ENCODE measurements at regions not wholly inside any gene's neighbourhood (a gene's known extent, or its start where the extent isn't known, plus 50 kb on each side); places are given as distances from the start of the nearest gene placed in this dataset.
"Not testable (repeated sequence)": the region's sequence is repeated elsewhere in the genome, so short reads cannot be mapped to it uniquely, and the experiment has no call there.

DNA sequence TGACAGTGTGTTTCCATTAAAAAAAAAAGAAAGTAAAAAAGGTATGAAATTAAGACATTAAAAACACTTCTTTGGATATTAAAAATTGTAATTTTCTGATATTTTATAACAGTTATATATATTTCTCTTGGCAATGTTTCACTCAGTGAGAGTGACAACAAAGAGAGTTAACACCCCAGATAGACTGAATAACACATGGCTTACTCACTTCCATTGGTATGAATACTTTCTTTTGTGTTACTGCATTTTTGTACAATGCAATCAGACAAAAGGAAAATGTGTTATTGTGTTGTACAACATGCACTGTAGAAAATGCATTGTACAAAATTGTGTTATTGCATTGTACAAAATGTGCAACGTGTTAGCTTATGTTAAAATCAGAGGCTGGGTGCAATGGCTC lies 676.6 kb upstream of the AMELY start:
- POLR2A ChIA-PET; H3K9me3 Mint-ChIP-seq; H3K4me1 Mint-ChIP-seq; ATAC-seq (ENCODE audit: low read depth); H3K36me3 Mint-ChIP-seq; H3K27me3 Mint-ChIP-seq; H3K27ac Mint-ChIP-seq; H3K4me3 Mint-ChIP-seq; DNase-seq: not testable (repeated sequence)

DNA sequence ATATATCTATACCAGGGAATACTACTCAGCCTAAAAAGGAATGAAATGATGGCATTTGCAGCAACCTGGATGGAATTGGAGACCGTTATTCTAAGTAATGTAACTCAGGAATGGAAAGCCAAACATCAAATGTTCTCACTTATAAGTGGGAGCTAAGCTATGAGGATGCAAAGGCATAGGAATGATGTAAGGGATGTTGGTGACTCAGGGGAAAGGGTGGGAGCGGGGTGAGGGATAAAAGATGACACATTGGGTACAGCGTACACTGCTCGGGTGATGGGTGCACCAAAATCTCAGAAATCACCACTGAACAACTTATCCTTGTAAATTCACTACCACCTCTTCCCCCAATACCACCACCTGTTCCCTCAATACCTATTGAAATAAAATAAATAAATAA lies 651.0 kb upstream of the AMELY start:
- H3K27me3 Mint-ChIP-seq, result no peaks in the 10 kb centered on the region
- no peak overlapping the region for H3K27ac Mint-ChIP-seq
- no peak overlapping the region for H3K4me3 Mint-ChIP-seq
- POLR2A ChIA-PET, result no interaction called here
- DNase-seq, result no peak
- no peaks in the 10 kb centered on the region for H3K36me3 Mint-ChIP-seq
- no peak for ATAC-seq (ENCODE audit: low read depth)
- H3K9me3 Mint-ChIP-seq, result no peaks in the 10 kb centered on the region
- H3K4me1 Mint-ChIP-seq, result no peaks in the 10 kb centered on the region

DNA sequence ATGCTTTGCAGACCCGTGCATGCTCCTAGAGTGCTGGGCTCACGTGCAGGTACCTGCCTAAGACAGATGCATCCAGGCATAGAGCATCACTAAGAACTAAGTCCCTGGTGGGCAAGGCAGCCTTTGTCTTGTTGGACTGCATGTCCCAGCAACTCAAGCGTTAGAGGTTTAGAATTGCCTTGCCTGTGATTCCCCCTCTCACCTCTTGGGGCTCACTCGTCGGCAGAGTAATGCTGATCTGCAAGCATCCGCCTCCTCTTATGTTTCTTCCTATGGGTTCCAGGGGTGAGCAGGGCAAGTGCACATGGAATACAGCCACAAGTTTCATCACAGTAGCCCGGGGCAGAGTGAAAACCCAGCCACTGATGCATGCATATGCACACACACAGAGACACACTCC lies 646.1 kb upstream of the AMELY start:
- no peak for DNase-seq
- POLR2A ChIA-PET, result no interaction called here
- Mint-ChIP-seq H3K36me3 (no peaks in the 10 kb centered on the region), H3K27me3 (no peaks in the 10 kb centered on the region), H3K9me3 (no peaks in the 10 kb centered on the region), H3K4me3 (no peak overlapping the region), H3K27ac (no peak overlapping the region), H3K4me1 (no peaks in the 10 kb centered on the region)
- no peak for ATAC-seq (ENCODE audit: low read depth)

DNA sequence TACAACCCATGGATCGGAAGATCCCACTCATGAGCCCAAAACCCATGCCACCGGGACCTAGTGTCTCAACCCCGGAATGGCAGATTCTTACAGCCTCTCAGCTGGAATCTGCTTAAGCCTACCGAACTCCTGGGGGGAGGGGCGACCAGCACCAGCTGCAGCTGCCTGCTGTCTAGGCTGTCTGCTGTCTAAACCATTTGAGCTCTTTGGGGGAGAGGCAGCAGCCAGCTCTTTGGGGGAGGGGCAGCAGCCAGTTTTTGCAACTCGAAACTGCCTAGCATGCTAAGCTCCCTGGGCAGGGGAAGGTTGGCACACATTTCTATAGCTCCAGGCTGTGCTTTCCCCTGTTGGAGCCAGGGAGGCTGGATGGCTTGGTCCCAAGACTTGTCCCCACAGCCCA lies 643.5 kb upstream of the AMELY start:
- Mint-ChIP-seq H3K27ac (no peak overlapping the region), H3K36me3 (no peaks in the 10 kb centered on the region), H3K9me3 (no peaks in the 10 kb centered on the region), H3K4me1 (no peaks in the 10 kb centered on the region), H3K27me3 (no peaks in the 10 kb centered on the region), H3K4me3 (no peak overlapping the region)
- POLR2A ChIA-PET, result no interaction called here
- no peak for DNase-seq
- no peak for ATAC-seq (ENCODE audit: low read depth)

DNA sequence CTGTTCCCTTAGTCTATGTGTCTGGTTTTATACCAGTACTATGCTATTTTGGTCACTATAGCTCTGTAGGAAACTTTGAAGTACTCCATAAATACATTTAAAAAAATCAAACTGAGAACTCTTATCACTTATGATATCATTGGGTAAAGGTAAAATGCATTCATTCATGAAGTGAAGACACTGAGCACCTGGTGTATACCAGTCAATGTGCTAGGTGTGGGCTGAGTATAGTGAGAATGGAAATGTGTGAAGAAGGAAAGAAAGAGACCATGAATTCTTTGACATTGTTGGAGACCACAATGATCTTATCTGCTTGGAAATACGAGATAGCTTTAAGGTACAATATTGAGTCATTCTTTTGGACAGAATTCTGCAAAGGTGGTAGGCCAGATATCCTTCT lies 633.5 kb upstream of the AMELY start:
- no peak overlapping the region for H3K4me3 Mint-ChIP-seq
- DNase-seq (no peak), ATAC-seq (ENCODE audit: low read depth) (no peak)
- POLR2A ChIA-PET, result no interaction called here
- H3K9me3 Mint-ChIP-seq, result no peaks in the 10 kb centered on the region
- H3K27ac Mint-ChIP-seq, result no peak overlapping the region
- H3K4me1 Mint-ChIP-seq, result no peaks in the 10 kb centered on the region
- no peaks in the 10 kb centered on the region for H3K36me3 Mint-ChIP-seq
- H3K27me3 Mint-ChIP-seq, result peaks cover 3% of the 10 kb centered on the region

DNA sequence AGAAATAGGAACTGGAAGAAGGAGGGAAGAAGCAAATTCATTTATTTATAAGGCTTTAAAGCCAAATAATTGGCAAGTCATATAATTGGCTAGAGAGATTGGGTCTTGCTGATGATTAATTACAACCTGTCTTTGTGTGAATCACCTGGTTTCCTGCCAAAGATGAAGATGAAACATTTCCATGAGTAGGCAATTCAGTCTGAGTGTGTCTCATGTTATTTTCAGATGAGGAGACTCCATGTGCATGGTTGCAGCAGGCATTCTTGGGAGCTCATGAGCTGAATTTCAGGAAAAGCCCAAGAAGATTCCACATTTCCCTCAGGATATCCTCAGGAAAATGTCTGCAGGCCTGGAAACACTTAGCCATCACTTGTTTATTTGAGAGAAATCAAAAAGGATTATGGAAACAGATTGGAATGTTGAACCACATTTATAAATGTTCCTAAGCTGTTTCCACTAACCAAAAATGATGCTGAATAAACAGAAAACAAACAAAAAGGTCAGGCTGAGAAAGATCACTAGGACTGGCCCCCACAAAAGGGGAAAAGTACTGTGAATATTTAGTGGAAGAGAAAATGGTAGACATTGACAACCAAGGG lies 632.7 kb upstream of the AMELY start:
- H3K4me3 Mint-ChIP-seq, result no peak overlapping the region
- POLR2A ChIA-PET, result no interaction called here
- H3K9me3 Mint-ChIP-seq, result no peaks in the 10 kb centered on the region
- no peak for DNase-seq
- no peak overlapping the region for H3K27ac Mint-ChIP-seq
- no peaks in the 10 kb centered on the region for H3K4me1 Mint-ChIP-seq
- H3K36me3 Mint-ChIP-seq, result no peaks in the 10 kb centered on the region
- H3K27me3 Mint-ChIP-seq, result peaks cover 3% of the 10 kb centered on the region
- no peak for ATAC-seq (ENCODE audit: low read depth)

DNA sequence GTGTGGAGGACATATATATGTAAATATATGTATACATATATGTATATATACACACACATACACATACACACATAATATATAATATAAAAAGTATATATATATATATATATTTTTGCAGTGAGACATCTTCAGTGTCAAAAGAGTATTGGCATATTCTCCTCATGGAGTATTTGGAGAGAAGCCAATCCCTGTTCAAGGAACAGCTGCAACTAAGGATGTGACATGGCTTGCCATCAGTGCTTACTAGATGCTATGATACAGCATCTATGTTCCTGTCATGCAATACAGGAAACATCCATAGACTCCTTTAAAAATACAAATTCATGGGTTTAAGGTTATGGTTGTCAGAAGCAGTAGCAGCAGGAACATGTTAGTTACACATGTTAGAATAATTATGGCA lies 632.0 kb upstream of the AMELY start:
- no peak for ATAC-seq (ENCODE audit: low read depth)
- no peaks in the 10 kb centered on the region for H3K4me1 Mint-ChIP-seq
- POLR2A ChIA-PET, result no interaction called here
- no peak overlapping the region for H3K27ac Mint-ChIP-seq
- H3K9me3 Mint-ChIP-seq, result no peaks in the 10 kb centered on the region
- no peak overlapping the region for H3K4me3 Mint-ChIP-seq
- H3K27me3 Mint-ChIP-seq, result peaks cover 3% of the 10 kb centered on the region
- H3K36me3 Mint-ChIP-seq, result no peaks in the 10 kb centered on the region
- DNase-seq, result no peak

DNA sequence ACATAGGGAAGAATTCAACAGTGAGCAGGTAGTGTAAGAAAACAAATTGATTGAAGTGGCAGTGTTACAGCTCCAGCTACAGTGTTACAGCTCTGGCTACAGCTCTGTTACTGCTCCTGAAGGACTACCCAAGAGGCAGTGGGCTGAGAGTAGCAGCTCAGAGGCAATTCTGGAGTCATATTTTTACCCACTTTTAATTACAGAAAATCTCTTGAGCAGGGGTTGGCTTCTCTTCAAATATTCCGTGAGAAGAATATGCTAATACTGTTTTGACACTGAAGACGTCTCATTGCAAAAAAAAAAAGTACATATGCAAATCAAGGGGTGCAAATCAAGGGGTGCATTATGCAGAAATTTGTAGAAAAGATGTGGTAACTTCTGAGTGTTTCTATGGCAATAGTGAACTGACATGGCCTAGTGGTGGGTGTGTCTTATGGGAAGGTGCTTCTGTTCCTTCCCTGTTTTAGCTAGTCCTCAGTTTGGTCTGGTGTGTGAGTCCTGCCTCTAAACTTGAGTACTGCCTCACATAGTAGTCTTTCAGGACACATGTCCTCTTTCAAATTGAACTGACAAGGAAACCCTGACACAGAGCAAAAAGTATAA lies 630.8 kb upstream of the AMELY start:
- Mint-ChIP-seq H3K36me3 (no peaks in the 10 kb centered on the region), H3K27ac (no peak overlapping the region), H3K4me1 (no peaks in the 10 kb centered on the region), H3K9me3 (no peaks in the 10 kb centered on the region), H3K4me3 (no peak overlapping the region), H3K27me3 (peaks cover 3% of the 10 kb centered on the region)
- POLR2A ChIA-PET, result no interaction called here
- no peak for DNase-seq
- no peak for ATAC-seq (ENCODE audit: low read depth)

DNA sequence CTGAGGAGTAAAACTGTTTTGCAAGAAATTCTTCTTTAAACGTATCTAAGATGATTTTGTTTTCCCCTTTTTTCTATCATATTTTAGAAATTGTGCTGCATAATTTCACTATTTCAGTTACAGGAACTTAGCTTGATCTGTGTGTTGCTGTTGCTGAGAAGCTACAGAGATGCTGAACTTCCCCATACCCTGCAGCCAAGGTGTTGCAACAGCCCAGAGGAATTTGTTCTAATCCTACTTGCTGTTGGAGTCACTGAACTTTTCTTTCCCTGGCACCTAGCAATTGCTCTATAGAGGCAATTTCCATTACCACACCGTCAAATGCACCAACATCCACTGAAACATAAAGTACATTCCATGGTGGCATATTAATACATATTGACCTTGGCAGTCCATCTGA lies 617.8 kb upstream of the AMELY start:
- ATAC-seq (ENCODE audit: low read depth) (no peak), DNase-seq (no peak)
- Mint-ChIP-seq H3K4me1 (no peaks in the 10 kb centered on the region), H3K27me3 (no peaks in the 10 kb centered on the region), H3K27ac (no peak overlapping the region), H3K9me3 (no peaks in the 10 kb centered on the region), H3K4me3 (no peak overlapping the region), H3K36me3 (no peaks in the 10 kb centered on the region)
- POLR2A ChIA-PET, result no interaction called here

DNA sequence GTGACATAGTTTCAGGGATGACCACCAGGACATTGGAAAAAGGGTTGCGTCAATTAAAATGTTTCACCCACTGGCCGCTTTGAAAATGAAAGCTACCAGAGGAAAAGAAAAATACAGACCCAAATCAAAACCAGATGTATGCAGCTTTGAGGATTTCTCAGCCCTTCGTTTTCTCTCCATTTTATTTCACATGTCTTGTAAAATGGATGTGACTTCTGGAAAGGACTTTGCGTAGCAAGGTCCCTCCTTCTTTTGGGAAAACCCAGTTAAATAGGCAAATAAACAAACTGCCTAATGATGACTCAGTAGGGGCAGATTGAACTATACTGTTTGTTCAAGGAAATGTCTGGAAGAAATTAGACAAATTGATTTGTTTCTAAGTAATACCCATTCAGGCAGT lies 616.0 kb upstream of the AMELY start:
- H3K36me3 Mint-ChIP-seq; H3K9me3 Mint-ChIP-seq; H3K4me1 Mint-ChIP-seq; H3K27ac Mint-ChIP-seq; DNase-seq; POLR2A ChIA-PET; H3K4me3 Mint-ChIP-seq; H3K27me3 Mint-ChIP-seq; ATAC-seq (ENCODE audit: low read depth): not testable (repeated sequence)

DNA sequence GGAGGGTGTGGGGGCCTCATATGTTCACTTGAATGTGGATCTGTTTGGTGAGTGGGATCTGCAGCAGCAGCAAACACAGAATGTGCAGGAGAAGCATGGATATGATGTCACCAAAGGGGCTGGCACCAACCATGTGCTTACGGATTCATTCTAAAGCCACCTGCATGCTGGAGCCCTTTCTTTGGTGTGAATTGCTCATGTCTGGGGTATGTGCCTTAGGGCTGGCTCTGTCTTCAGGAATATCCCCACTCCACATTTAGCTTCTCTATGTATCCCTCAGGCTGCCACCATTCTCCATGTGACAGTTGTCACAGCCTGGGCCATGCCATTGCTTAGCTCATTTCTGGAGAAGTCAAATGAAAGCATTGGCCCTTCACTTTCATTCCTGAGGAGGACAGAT lies 606.8 kb upstream of the AMELY start:
- ATAC-seq (ENCODE audit: low read depth) (no peak), DNase-seq (no peak)
- Mint-ChIP-seq H3K4me3 (no peak overlapping the region), H3K27me3 (no peaks in the 10 kb centered on the region), H3K36me3 (no peaks in the 10 kb centered on the region), H3K9me3 (no peaks in the 10 kb centered on the region), H3K4me1 (no peaks in the 10 kb centered on the region), H3K27ac (no peak overlapping the region)
- POLR2A ChIA-PET, result no interaction called here

DNA sequence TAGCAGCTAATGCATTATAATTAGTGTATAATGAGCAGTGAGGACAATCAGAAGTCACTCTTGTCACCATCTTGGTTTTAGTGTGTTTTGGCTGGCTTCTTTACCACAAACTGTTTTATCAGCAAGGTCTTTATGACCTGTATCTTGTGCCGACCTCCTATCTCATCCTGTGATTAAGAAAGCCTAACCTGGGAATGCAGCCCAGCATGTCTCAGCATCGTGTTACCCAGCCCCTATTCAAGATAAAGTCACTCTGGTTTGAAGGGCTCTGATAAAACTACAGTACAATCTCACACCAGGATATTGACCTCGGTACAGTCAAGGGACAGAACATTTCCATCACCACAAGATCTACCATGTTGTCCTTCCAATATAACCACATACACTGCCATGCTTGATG lies 604.7 kb upstream of the AMELY start:
- Mint-ChIP-seq H3K9me3 (no peaks in the 10 kb centered on the region), H3K4me1 (no peaks in the 10 kb centered on the region), H3K27me3 (no peaks in the 10 kb centered on the region), H3K36me3 (no peaks in the 10 kb centered on the region), H3K4me3 (no peak overlapping the region), H3K27ac (no peak overlapping the region)
- DNase-seq, result no peak
- POLR2A ChIA-PET, result no interaction called here
- no peak for ATAC-seq (ENCODE audit: low read depth)

DNA sequence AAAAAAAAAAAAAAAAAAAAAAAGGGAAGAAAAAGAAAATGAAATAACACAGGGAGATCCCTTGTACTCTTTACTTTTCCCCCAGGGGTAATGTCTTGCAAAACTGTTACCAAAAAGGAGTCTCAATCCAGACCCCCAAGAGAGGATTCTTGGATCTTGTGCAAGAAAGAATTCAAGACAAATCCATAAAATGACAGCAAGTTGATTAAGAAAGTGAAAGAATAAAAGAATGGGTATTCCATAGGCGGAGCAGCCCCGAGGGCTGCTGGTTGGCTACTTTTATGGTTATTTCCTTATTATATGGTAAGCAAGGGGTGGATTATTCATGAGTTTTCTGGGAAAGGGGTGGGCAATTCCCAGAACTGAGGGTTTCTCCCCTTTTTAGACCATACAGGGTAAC lies 604.3 kb upstream of the AMELY start:
- Mint-ChIP-seq H3K4me1 (no peaks in the 10 kb centered on the region), H3K27ac (no peak overlapping the region), H3K36me3 (no peaks in the 10 kb centered on the region), H3K27me3 (no peaks in the 10 kb centered on the region), H3K9me3 (no peaks in the 10 kb centered on the region), H3K4me3 (no peak overlapping the region)
- POLR2A ChIA-PET, result no interaction called here
- no peak for DNase-seq
- no peak for ATAC-seq (ENCODE audit: low read depth)

DNA sequence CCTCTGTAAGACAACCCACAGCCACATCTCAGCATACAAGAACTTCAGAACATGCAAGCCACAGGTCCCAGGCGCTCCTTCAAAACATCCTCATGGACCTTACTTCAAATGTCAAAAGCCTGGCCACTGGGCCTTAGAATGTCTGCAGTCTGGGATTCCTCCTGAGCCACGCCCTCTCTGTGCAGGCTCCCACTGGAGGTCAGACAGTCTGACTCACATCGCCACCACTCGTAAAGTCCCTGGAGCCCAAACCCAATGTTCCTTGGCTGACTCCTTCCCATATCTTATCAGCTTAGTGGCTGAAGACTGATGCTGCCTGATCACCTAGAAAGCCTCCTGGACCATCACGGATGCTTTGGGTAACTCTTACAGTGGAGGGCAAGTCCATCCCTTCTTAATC lies 591.3 kb upstream of the AMELY start:
- Mint-ChIP-seq H3K4me1 (no peaks in the 10 kb centered on the region), H3K27me3 (no peaks in the 10 kb centered on the region)

DNA sequence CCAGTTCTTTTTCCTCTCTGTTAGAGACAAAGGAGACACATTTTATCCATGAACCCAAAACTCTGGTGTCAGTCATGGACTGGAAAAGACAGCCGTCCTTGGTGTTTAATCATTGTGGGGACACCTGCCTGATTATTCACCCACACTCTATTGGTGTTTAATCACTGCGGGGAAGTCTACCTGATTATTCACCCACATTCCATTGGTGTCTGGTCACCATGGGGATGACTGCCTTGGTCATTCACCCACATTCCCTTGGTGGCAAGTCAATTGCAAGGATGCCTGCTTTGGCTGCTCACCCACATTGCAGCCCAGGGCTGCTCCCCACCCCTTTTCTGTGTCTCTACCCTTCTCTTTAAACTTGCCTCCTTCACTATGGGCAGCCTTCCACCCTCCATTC lies 589.7 kb upstream of the AMELY start:
- H3K36me3 Mint-ChIP-seq, result no peaks in the 10 kb centered on the region
- H3K4me3 Mint-ChIP-seq, result no peak overlapping the region
- no peak for DNase-seq
- ATAC-seq (ENCODE audit: low read depth), result no peak
- H3K4me1 Mint-ChIP-seq, result no peaks in the 10 kb centered on the region
- H3K27me3 Mint-ChIP-seq, result peaks cover 3% of the 10 kb centered on the region
- H3K9me3 Mint-ChIP-seq, result peaks cover 6% of the 10 kb centered on the region
- no peak overlapping the region for H3K27ac Mint-ChIP-seq
- POLR2A ChIA-PET, result no interaction called here

More for the DNA sequence above, 591.3 kb upstream of the AMELY start:
- no peak overlapping the region for H3K27ac Mint-ChIP-seq
- POLR2A ChIA-PET, result no interaction called here
- DNase-seq (no peak), ATAC-seq (ENCODE audit: low read depth) (no peak)
- no peak overlapping the region for H3K4me3 Mint-ChIP-seq
- H3K36me3 Mint-ChIP-seq, result no peaks in the 10 kb centered on the region
- peaks cover 6% of the 10 kb centered on the region for H3K9me3 Mint-ChIP-seq

Measured in activated naive CD8-positive, alpha-beta T cell treated with anti-CD3 and anti-CD28 coated beads, Interleukin-2, amount 10 ng/mL, durations not matched to agents 7 days and 5 days (primary cell).